ENCODE measurements at regions not wholly inside any gene's neighbourhood (a gene's known extent, or its start where the extent isn't known, plus 50 kb on each side); places are given as distances from the start of the nearest gene placed in this dataset.
"Not testable (repeated sequence)": the region's sequence is repeated elsewhere in the genome, so short reads cannot be mapped to it uniquely, and the experiment has no call there.

DNA sequence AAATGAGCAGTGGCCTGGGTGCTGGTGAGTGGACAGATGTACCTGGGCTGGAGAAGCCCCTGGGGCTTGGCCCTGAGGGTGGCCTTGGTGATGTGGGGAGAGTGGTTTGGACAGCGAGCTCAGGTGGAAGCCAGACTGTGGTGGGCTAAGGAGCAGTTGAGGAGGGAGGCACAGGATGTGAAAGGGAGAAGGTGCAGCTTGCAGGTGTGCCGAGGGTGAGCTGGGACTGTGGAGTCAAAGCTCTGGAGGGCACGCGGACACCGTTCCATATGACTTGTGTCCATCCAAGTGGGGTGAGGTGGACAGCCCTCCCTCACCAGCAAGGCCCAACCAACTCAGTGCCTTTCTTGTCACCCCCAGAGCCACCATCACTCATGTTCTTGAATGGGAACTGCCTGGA, 170.8 kb upstream of the ZNF267 start:
- DNase-seq = no peak

DNA sequence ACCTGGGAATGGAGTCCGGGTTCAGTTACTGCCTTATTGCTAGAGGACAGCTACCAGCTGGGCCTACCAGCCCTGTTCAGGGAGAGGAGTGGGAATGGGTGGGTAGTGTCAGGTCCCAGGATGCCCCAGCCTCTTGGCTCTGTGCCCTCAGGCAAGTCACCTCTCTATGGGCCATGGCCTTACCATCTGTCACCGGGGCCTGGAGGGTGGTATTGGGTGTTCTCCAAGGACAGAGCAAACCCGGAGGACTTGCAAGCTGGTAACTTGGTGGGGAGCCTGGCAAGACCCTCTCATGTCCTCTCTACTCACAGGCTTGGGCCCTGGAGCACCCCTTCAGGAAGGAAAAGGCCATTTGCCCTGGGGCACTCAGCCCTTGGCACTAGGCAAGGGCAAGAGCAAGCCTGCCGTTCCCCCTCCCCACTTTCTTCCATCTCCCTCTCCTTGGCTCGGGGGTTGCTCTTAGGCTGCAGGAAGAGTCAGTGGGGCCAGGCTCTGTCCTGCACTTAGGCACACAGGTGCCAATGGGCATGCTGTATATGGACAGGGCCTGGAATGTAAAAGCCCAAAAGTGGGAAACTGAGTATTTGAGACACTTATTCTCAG, 170.0 kb upstream of the ZNF267 start:
- DNase-seq = no peak

DNA sequence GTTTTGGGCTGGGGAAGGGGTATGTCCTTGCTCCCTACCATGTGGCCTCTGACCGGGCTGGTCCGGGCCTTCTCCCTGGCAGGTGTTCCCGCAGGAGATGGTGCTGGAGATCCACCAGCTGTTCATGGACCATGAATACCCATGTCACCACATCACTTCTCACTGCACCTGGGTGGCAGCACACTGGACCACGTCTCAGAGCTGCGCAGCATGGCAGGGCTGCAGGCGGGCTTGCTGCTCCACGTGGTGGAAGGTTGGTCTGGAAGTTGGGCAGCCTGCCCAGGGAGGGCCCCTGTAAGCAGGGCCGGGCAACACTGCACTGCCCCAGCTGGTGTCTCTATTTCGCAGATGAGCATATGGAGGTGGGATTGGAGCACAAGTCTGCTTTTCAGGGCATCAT, 169.5 kb upstream of the ZNF267 start:
- no peak for DNase-seq

DNA sequence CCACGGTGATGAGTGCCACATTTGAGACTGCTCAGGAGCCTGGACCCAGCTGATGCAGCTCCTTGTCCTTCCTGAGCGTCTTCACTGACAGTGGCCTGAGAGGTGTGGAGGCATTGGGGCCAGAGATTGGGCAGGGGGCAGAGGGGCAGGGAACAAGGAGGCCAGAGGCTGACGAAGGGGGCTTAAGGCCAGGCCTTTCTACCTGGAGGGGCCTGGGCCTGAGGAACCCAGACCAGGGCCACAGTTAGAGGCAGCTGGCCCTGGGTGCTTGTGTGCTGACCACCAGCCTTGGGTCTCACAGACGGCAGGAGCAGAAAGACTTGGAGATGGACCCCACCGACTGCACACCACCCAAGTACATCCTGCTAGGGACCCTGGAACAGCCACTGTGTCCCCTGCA, 168.2 kb upstream of the ZNF267 start:
- DNase-seq = no peak

DNA sequence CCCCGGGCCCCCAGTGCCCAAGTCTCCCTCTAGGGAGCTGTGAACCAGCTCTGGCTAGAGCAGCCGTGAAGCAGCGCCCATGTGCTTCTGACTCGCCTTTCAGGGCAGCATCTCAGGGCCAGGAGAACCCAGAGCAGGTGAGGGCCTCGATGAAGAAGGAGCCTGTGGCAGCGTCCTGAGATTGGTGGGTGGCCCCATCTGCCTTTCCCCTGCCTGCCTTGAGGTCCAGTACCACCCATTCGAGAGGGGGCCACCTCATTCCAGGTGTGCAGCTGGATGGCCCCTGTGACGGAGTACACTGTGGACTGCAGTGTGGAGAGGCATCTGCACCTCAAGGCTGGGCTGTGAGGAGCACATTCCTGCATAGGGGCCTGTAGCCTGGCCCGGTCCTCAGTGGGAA, 167.3 kb upstream of the ZNF267 start:
- no peak for DNase-seq

DNA sequence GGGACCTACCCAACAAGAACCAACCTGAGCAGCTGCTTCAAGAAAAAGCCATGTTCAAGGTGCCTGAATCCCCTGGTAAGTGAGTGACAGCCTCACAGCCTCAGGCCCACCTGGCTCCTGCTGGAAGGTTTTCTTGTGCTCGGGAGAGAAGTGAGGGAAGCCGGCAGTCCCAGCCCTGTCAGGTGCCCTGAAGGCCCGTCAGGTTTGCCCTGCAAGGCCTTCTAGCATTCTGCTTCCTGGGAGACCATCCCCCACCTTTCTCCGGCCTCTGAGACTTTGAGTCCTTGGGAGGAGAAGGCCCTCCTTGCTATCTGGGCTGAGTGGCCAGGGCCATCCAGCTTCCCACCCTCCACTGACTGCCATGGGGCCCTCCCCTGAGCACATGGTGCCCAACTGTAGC, 166.7 kb upstream of the ZNF267 start:
- no peak for DNase-seq

GRCh38 chr16:31707743-31708335, 165.8 kb upstream of the ZNF267 start:
- DNase-seq = no peak

DNA sequence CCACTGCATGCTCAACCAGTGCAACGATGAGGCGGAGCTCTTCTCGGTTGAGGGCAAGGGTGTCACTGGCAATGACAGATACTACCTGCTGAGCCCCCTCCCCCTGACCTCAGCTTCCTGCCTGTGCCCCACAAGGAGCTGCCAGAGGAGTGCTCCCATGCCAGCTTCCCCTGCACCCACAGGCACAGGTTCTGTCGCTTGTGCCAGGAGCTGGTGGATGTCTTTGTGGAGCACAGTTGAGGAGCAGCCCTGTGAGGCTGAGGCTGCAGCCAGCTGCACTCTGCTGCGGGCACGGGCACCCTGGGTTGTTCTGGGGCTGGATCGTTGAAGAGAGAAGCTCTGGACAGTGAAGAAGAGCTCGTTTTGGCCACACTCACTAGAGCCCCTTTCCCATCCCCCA, 165.3 kb upstream of the ZNF267 start:
- DNase-seq = no peak

DNA sequence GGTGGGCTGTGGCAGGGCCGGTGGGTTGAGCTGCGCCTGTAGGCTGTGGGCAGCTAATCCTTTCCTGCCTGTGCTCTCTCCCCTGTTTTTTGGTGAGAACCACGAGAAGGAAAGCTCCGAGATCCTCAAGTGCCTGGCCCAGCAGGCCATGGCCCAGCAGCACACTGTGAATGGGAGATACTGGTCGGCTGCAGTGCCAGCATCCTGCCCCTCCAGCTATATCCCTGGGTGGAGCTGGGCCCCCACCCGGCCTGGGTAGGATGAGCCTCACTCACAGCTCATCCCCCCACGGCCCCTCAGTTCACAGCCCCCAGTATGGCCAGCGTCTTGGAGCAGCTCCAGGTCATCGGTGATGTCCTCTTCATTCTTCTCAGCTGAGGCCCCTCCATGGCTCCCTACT, 164.4 kb upstream of the ZNF267 start:
- DNase-seq = no peak

DNA sequence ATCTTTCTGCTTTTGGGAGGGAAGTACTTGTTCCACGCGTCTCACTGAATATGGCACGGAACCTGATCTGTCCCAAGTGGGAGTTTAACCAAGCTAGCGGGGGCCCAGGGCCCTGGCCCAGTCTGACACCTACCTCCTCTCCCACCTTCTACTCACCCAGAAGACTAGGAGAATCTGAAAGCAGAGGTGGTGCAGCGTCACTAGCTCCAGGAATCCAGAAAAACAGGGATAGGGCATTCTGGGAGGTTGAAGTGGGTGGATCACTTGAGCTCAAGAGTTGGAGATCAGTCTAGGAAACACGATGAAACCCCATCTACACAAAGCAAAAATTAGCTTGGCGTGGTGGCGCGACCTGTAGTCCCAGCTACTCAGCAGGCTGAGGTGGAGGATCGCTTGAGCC, 163.5 kb upstream of the ZNF267 start:
- DNase-seq = no peak

DNA sequence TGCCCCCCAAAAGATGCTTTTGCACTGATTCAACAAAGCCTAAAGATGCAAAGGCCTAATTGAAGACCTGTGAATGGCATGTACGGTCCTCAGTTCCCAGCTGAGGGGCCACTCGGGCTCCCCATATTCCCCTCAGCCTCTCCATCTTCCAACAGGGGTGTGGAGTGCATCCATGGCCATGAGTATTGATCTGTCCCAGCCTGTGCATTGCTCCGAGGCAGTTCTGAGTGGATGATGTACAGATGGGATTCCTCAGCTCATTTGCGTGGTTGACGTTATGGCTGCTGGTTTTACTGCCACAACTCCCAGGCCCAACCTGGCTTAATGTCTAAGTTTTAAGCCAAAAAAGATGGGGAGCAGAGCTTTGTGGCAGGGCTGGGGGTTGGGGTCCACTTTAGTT, 162.7 kb upstream of the ZNF267 start:
- DNase-seq = no peak

DNA sequence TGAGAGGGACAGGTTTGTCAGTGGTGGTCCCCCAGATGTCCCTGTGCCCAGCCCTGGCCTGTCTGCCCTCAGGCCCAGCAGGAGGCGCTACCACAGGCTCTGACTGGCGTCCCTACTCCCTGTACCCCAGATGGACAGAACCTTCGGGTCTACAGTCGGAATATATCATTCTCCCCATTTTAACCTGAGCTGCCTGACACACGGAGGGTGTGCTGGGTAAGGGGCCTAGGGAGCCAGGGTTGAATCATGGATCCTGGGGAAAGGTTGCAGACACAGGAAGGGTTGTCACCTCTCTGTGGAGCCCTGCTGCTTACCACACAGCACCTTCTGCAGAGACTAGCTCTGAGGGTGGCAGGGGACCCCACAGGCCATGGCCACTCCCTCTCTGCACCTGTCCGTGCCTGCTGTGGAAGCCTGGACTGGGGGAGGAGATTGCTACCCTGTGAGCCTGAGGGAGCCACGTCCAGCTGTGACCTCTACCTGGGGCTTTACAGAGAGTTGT, 162.2 kb upstream of the ZNF267 start:
- DNase-seq = no peak

GRCh38 chr16:31712064-31712540, 161.5 kb upstream of the ZNF267 start:
- DNase-seq = no peak

- DNase-seq = peak; percentile 87
Measured at GRCh38 chr16:31713071-31713944, 160.3 kb upstream of the ZNF267 start.

- no peak for DNase-seq
Measured at GRCh38 chr16:31713945-31714902, 159.4 kb upstream of the ZNF267 start.

DNA sequence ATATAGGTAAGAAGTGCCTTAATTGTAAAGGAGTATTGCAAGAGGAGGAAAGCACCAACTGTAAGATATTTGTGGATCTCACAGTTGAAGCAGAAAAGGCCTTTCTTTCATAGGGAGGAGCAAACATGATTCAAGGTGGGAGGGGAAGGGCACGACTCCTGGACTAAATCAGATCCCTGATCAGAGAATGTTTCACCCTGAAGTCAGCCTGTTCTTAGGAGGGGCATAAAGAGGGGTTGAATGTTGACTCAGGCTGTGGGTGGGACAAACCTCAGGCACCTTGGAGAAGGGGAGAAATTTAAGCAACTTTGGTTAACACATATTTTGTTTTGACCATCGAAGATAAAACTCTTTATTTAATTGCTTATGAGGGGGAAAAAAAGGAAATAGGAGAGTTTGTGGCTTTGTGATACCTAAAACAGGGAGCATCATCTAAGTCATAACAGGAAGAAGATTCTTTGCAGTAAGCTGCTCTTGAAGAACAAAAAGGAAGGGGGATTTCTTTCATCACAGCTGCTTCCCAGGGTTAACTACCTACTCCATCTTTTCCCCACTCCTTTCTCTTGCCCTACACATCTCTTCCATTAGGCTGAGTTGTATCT, 158.6 kb upstream of the ZNF267 start:
- DNase-seq = no peak

- DNase-seq = no peak
Measured at GRCh38 chr16:31715915-31716314, 157.7 kb upstream of the ZNF267 start.

- no peak for DNase-seq
Measured at GRCh38 chr16:31718998-31719397, 154.6 kb upstream of the ZNF267 start.

DNA sequence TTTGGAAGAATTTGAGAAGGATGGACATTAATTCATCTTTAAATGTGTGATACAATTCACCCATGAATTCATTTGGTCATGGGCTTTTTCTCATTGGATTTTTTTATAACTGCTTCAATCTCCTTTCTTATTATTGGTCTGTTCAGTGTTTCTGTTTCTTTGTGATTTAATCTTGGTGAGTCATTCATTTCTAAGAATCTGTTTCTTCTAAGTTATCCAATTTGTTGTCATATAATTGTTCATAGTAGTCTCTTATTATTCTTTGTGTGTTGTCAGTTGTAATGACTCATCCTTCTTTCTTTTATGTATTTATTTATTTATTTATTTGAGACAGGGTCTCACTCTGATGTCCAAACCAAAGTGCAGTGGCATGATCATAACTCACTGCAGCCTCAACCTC, 146.1 kb upstream of the ZNF267 start:
- no peak for DNase-seq

GRCh38 chr16:31734265-31734664, 139.3 kb upstream of the ZNF267 start:
- DNase-seq = no peak

- DNase-seq = not testable (repeated sequence)
Measured at GRCh38 chr16:31745098-31745497, 128.5 kb upstream of the ZNF267 start.

DNA sequence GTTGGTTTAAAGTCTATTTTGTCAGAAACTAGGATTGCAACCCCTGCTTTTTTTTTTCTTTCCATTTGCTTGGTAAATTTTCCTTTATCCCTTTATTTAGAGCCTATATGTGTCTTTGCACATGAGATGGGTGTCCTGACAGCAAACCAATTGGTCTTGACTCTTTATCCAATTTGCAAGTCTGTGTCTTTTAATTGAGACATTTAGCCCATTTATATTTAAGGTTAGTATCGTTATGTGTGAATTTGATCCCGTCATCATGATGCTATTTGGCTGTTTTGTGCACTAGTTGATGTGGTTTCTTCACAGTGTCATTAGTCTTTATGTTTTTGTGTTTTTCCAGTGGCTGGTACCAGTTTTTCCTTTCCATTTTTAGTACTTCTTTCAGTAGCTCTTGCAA, 127.7 kb upstream of the ZNF267 start:
- DNase-seq = no peak
